Activated B cell treated with CpG ODN at 0.5 μM for 24 hours (primary cell): ENCODE measurements at regions not wholly inside any gene's neighbourhood (a gene's known extent, or its start where the extent isn't known, plus 50 kb on each side); places are given as distances from the start of the nearest gene placed in this dataset.

Source experiments
- ATAC-seq: fragments of 200-7000 bp; cut with Tn5 transposase; one replicate; pipeline ENCODE4 v1.10.0; 2021; ENCODE audit warnings: low read depth, mild to moderate bottlenecking, moderate library complexity
- CTCF ChIA-PET: fragments of 350-600 bp; sonication (Branson Sonifier 250); formaldehyde crosslinking; loops from one replicate; lab custom pipeline; 2021; ENCODE audit warnings: antibody characterized with exemption; lab: Charles Lee
- POLR2A ChIA-PET: fragments of 350-600 bp; sonication (Branson Sonifier 250); formaldehyde crosslinking; loops from one replicate; lab custom pipeline; 2021; ENCODE audit warnings: antibody characterized with exemption; lab: Charles Lee
- DNase-seq: peaks from one replicate; pipeline ENCODE4 v3.0.0; 2022
- H3K27ac Mint-ChIP-seq: one replicate; pipeline ENCODE4 v1.8.0; 2020; ENCODE audit warnings: mixed read lengths
- H3K27me3 Mint-ChIP-seq: one replicate; pipeline ENCODE4 v1.8.0; 2021; ENCODE audit warnings: mixed read lengths
- H3K36me3 Mint-ChIP-seq: one replicate; pipeline ENCODE4 v1.8.0; 2021; ENCODE audit warnings: low read depth, mixed read lengths
- H3K4me1 Mint-ChIP-seq: one replicate; pipeline ENCODE4 v1.8.0; 2021; ENCODE audit warnings: mixed read lengths
- H3K4me3 Mint-ChIP-seq: one replicate; pipeline ENCODE4 v1.8.0; 2020; ENCODE audit warnings: mild to moderate bottlenecking, mixed read lengths
- H3K9me3 Mint-ChIP-seq: one replicate; pipeline ENCODE4 v1.8.0; 2020; ENCODE audit warnings: mixed read lengths
- CTCF ChIP-seq: fragments of 200-600 bp; IDR thresholded peaks from one replicate; pipeline ENCODE4 v1.8.0; 2022; ENCODE audit warnings: antibody characterized with exemption, mild to moderate bottlenecking
- intact Hi-C: fragments of 100-400 bp; cut with micrococcal nuclease; formaldehyde crosslinking; loops from one replicate; pipeline ENCODE4 v1.15.1; 2024

GRCh38 chr1:87963556-87963955 is 634.9 kb downstream of the LMO4 start:
- no peak for ATAC-seq
- no peaks in the 10 kb centered on the region for H3K4me1 Mint-ChIP-seq
- peaks cover 2% of the 10 kb centered on the region for H3K27me3 Mint-ChIP-seq
- DNase-seq, result no peak
- intact Hi-C loops, result no loop called here
- no peaks in the 10 kb centered on the region for H3K9me3 Mint-ChIP-seq
- ChIA-PET POLR2A (no interaction called here), CTCF (interaction anchor here (2.5 kb wide), 1 partner anchor 10 kb away, joined by 8 read pairs; no protein-coding TSS in a partner anchor)
- no peak overlapping the region for H3K27ac Mint-ChIP-seq
- H3K36me3 Mint-ChIP-seq, result no peaks in the 10 kb centered on the region
- no peak overlapping the region for H3K4me3 Mint-ChIP-seq
- TF ChIP-seq CTCF, result no peak

- H3K4me1 Mint-ChIP-seq, result no peaks in the 10 kb centered on the region
- CTCF ChIA-PET, result interaction anchor here (1.7 kb wide), 1 partner anchor 11 kb away, joined by 4 read pairs; no protein-coding TSS in a partner anchor
- POLR2A ChIA-PET, result no interaction called here
- intact Hi-C loops, result no loop called here
- H3K27ac Mint-ChIP-seq, result no peak overlapping the region
- TF ChIP-seq CTCF, result no peak
- no peak for ATAC-seq
- H3K4me3 Mint-ChIP-seq, result no peak overlapping the region
- DNase-seq, result no peak
- no peaks in the 10 kb centered on the region for H3K36me3 Mint-ChIP-seq
- H3K9me3 Mint-ChIP-seq, result no peaks in the 10 kb centered on the region
- peaks cover 2% of the 10 kb centered on the region for H3K27me3 Mint-ChIP-seq
These were observed 636.5 kb downstream of the LMO4 start for GRCh38 chr1:87965193-87965592.

- Mint-ChIP-seq H3K4me3 (no peak overlapping the region), H3K4me1 (no peaks in the 10 kb centered on the region), H3K36me3 (no peaks in the 10 kb centered on the region), H3K9me3 (no peaks in the 10 kb centered on the region), H3K27ac (no peak overlapping the region), H3K27me3 (peaks cover 2% of the 10 kb centered on the region)
- DNase-seq (no peak), ATAC-seq (no peak)
- intact Hi-C loops, result no loop called here
- ChIA-PET CTCF (no interaction called here), POLR2A (no interaction called here)
- TF ChIP-seq CTCF, result no peak
These were observed 639.7 kb downstream of the LMO4 start for GRCh38 chr1:87968197-87968955.

- H3K4me1 Mint-ChIP-seq, result no peaks in the 10 kb centered on the region
- intact Hi-C loops, result no loop called here
- DNase-seq, result no peak
- TF ChIP-seq CTCF, result no peak
- no peak overlapping the region for H3K4me3 Mint-ChIP-seq
- H3K36me3 Mint-ChIP-seq, result no peaks in the 10 kb centered on the region
- ATAC-seq, result no peak
- no peaks in the 10 kb centered on the region for H3K27me3 Mint-ChIP-seq
- POLR2A ChIA-PET, result no interaction called here
- CTCF ChIA-PET, result no interaction called here
- no peak overlapping the region for H3K27ac Mint-ChIP-seq
- H3K9me3 Mint-ChIP-seq, result no peaks in the 10 kb centered on the region
These were observed 640.4 kb downstream of the LMO4 start for GRCh38 chr1:87969040-87969439.

GRCh38 chr1:87972811-87973210 is 644.1 kb downstream of the LMO4 start:
- intact Hi-C loops, result no loop called here
- H3K9me3 Mint-ChIP-seq, result no peaks in the 10 kb centered on the region
- no peaks in the 10 kb centered on the region for H3K27me3 Mint-ChIP-seq
- no peaks in the 10 kb centered on the region for H3K4me1 Mint-ChIP-seq
- POLR2A ChIA-PET, result no interaction called here
- H3K36me3 Mint-ChIP-seq, result no peaks in the 10 kb centered on the region
- H3K4me3 Mint-ChIP-seq, result no peak overlapping the region
- no peak overlapping the region for H3K27ac Mint-ChIP-seq
- no peak for DNase-seq
- CTCF ChIA-PET, result interaction anchor here (1.2 kb wide), 1 partner anchor 19 kb away, joined by 3 read pairs; no protein-coding TSS in a partner anchor
- TF ChIP-seq CTCF, result no peak
- no peak for ATAC-seq
